ENCODE measurements at regions not wholly inside any gene's neighbourhood (a gene's known extent, or its start where the extent isn't known, plus 50 kb on each side); places are given as distances from the start of the nearest gene placed in this dataset.

DNA sequence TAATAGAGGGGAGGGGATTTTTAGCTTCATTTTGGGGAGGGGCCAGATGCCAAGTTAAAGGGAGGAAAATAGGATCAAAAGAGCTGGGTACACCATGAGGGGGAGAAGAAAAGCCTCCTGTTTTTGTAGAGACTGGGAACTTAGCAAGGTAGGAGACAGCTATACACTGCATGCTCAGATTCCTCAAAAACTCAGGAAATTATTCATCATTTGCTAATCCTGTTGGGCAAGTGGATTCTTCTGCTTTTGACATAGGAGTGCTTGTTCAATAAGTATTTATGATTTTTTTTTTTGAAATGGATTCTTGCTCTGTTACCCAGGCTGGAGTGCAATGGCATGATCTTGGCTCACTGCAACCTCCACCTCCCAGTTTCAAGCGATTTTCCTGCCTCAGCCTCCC lies 73.4 kb downstream of the LYZL2 start:
- TF ChIP-seq, protein P1, sequence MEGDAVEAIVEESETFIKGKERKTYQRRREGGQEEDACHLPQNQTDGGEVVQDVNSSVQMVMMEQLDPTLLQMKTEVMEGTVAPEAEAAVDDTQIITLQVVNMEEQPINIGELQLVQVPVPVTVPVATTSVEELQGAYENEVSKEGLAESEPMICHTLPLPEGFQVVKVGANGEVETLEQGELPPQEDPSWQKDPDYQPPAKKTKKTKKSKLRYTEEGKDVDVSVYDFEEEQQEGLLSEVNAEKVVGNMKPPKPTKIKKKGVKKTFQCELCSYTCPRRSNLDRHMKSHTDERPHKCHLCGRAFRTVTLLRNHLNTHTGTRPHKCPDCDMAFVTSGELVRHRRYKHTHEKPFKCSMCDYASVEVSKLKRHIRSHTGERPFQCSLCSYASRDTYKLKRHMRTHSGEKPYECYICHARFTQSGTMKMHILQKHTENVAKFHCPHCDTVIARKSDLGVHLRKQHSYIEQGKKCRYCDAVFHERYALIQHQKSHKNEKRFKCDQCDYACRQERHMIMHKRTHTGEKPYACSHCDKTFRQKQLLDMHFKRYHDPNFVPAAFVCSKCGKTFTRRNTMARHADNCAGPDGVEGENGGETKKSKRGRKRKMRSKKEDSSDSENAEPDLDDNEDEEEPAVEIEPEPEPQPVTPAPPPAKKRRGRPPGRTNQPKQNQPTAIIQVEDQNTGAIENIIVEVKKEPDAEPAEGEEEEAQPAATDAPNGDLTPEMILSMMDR (IDR thresholded peaks at IDR 0.05; ENCODE audit: extremely low read depth in 1 of 2, insufficient read depth in 1 of 2, low read depth in 1 of 2, low read length in 2 of 2) = no peak
- TF ChIP-seq EZH2 (IDR thresholded peaks at IDR 0.05; ENCODE audit: borderline replicate concordance, low read depth, low read length, severe bottlenecking) = no peak
- TF ChIP-seq POLR2A (IDR thresholded peaks at IDR 0.05; ENCODE audit: low read depth, low read length) = no peak
- no peak for TF ChIP-seq MAX (IDR thresholded peaks at IDR 0.05; ENCODE audit: insufficient read depth, insufficient read length)
- TF ChIP-seq GATA2 (IDR thresholded peaks at IDR 0.05; ENCODE audit: insufficient read depth, insufficient read length, low read depth, low read length) = no peak
- TF ChIP-seq POLR2AphosphoS5 (IDR thresholded peaks at IDR 0.05; ENCODE audit: insufficient read depth, low read depth, low read length) = no peak
